Naive thymus-derived CD8-positive, alpha-beta T cell (primary cell): ENCODE measurements at regions not wholly inside any gene's neighbourhood (a gene's known extent, or its start where the extent isn't known, plus 50 kb on each side); places are given as distances from the start of the nearest gene placed in this dataset.
"Not testable (repeated sequence)": the region's sequence is repeated elsewhere in the genome, so short reads cannot be mapped to it uniquely, and the experiment has no call there.

Experiments
- ATAC-seq, 2 donors: fragments of 150-1000 bp; cut with Tn5 transposase in 1 of 2; sonication (Bioruptor Pico), chemical (Tn5 transposase) in 1 of 2; 1 replicate in 1 of 2; 2 replicates in 1 of 2; pipeline ENCODE4 v1.10.0; 2021; ENCODE audit warnings: mild to moderate bottlenecking in 2 of 2, moderate library complexity in 2 of 2
- POLR2A ChIA-PET: fragments of 350-600 bp; sonication (Branson Sonifier 250); formaldehyde crosslinking; loops from one replicate; lab custom pipeline; 2021; ENCODE audit warnings: antibody characterized with exemption; lab: Charles Lee
- DNase-seq, 10 donors: peaks; one replicate each; pipeline versions ENCODE4 v3.0.0 to v3.0.0-alpha.2; 2020 to 2022
- H3K27ac Mint-ChIP-seq, 10 donors: one replicate each; pipeline ENCODE4 v1.8.0; 2020 to 2022; ENCODE audit warnings: mild to moderate bottlenecking in 10 of 10, mixed read lengths in 10 of 10, moderate library complexity in 4 of 10, inconsistent platforms in 1 of 10
- H3K27me3 Mint-ChIP-seq, 5 donors: one replicate each; pipeline ENCODE4 v1.8.0; 2021 to 2022; ENCODE audit warnings: mixed read lengths in 5 of 5
- H3K36me3 Mint-ChIP-seq, 3 donors: one replicate each; pipeline ENCODE4 v1.8.0; 2020 to 2022; ENCODE audit warnings: mixed read lengths in 3 of 3, mild to moderate bottlenecking in 2 of 3, inconsistent platforms in 1 of 3
- H3K4me1 Mint-ChIP-seq, 4 donors: one replicate each; pipeline ENCODE4 v1.8.0; 2021 to 2022; ENCODE audit warnings: mixed read lengths in 4 of 4
- H3K4me3 Mint-ChIP-seq, 10 donors: one replicate each; pipeline ENCODE4 v1.8.0; 2020 to 2022; ENCODE audit warnings: mild to moderate bottlenecking in 10 of 10, mixed read lengths in 10 of 10, moderate library complexity in 6 of 10, inconsistent platforms in 1 of 10
- H3K9me3 Mint-ChIP-seq, 9 donors: one replicate each; pipeline ENCODE4 v1.8.0; 2020 to 2022; ENCODE audit warnings: mixed read lengths in 9 of 9, mild to moderate bottlenecking in 3 of 9, inconsistent platforms in 1 of 9, moderate library complexity in 1 of 9

DNA sequence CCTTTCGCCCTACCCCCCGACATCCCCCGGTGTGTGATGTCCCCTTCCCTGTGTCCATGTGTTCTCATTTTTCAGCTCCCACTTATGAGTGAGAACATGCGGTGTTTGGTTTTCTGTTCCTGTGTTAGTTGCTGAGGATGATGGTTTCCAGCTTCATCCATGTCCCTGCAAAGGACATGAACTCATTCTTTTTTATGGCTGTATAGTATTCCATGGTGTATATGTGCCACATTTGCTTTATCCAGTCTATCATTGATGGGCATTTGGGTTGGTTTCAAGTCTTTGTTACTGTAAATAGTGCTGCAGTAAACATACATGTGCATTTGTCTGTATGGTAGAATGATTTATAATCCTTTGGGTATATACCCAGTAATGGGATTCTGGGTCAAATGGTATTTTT is 392.1 kb downstream of the UTRN start:
- ATAC-seq, POLR2A ChIA-PET, H3K4me3 Mint-ChIP-seq, H3K27me3 Mint-ChIP-seq, DNase-seq: not testable (repeated sequence)
- Mint-ChIP-seq H3K4me1 (peaks cover 12 to 45% (median 18%) of the 10 kb centered on the region in 4 donors), H3K36me3 (peaks cover 30 to 69% (median 52%) of the 10 kb centered on the region in 3 donors), H3K27ac (peak overlapping the region in 2 of 10 donors; percentile 41 to 66), H3K9me3 (peaks cover 14 to 33% (median 20%) of the 10 kb centered on the region in 9 donors)

DNA sequence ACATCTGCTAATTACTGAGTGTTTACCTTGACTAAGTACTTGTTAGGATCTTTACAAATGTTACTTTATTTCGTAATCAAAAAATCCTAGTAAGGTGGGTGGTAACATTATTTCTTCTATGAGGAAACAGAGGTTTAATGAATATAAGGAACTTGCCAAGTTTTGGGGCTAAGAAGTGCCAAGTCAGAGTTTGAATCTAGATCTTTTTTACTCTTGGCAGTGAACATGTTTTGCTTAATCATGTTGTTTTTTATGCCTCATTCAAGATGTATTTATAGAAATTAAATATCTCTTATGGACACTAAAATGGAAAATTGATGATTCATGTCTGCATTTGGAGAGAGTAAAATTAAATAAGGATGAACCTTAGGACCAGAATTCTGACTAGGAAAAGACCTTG is 393.7 kb downstream of the UTRN start:
- peaks cover 10 to 32% (median 14%) of the 10 kb centered on the region in 4 donors for H3K4me1 Mint-ChIP-seq
- no peaks in the 10 kb centered on the region for H3K27me3 Mint-ChIP-seq
- POLR2A ChIA-PET = no interaction called here
- no peak overlapping the region for H3K4me3 Mint-ChIP-seq
- ATAC-seq = no peak
- peaks cover 28 to 68% (median 57%) of the 10 kb centered on the region in 3 donors for H3K36me3 Mint-ChIP-seq
- DNase-seq = no peak
- H3K27ac Mint-ChIP-seq = no peak overlapping the region
- H3K9me3 Mint-ChIP-seq = peaks cover 0 to 19% (median 14%) of the 10 kb centered on the region in 9 donors

DNA sequence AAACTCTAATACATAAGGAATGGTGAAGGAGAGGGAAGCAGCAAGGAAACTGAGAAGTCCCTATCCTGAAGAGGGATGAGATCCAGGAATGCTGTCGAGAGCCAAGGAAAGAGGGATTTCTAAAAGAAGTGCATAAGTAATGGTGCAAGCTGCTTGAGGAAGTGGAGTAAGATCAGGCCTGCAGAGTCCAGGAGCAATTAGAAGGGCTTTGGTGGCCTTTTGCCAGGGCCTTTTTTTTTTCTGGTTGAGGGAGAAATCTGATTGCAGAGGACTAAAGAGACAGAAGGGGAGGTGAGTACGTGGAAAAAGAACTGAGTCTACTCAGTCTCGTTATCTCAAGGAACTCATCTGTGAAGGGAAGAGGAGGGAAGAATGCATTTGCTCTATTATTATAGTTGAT is 396.2 kb downstream of the UTRN start:
- Mint-ChIP-seq H3K27ac (peak overlapping the region in 5 of 10 donors; percentile 30 to 56 (median 37)), H3K27me3 (no peaks in the 10 kb centered on the region), H3K4me3 (no peak overlapping the region), H3K36me3 (peaks cover 44 to 76% (median 74%) of the 10 kb centered on the region in 3 donors), H3K9me3 (peaks cover 4 to 41% (median 14%) of the 10 kb centered on the region in 9 donors), H3K4me1 (peaks cover 2 to 21% (median 9%) of the 10 kb centered on the region in 4 donors)
- no peak for DNase-seq
- ATAC-seq = no peak
- POLR2A ChIA-PET = no interaction called here

DNA sequence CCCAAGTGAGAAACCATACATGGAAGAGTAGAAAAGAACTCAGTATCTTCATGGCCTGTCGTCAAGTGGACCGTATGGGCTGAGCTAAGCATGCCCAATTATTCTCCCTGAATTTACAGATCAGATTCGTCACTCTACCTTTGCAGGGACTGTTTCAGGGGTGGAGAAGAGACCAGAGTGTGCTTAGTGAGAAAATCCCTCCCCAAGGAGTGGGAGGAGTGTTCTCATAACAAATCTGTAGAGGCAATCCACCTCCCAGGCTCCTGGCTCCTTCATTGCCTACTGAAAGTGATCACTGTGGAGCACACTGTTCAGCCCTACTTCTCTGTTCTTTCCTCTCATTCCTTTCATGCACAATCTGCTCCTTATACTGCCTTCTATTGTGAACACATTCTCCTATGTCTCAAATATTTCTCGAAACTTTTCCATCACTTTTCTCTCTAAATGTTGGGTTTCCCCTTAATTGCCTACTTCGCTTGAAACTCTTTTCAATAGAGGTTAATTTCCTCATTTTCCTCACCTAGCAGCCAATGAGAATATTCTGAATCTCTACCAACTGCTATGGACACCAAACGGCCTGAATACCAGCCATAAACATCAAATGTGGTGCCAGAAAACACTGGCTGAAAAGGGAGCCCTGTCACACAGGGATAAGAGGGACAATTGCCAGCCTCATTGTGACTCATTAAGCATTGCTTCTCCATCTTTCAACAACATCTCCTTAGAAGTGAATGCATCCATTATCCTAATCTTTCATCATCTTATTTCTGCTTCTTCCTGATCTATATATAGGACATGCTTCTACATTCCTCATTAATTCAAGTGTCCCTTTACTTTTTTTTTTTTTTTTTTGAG is 398.3 kb downstream of the UTRN start:
- Mint-ChIP-seq H3K4me1 (peaks cover 3 to 11% (median 9%) of the 10 kb centered on the region in 4 donors), H3K36me3 (peaks cover 64 to 81% (median 79%) of the 10 kb centered on the region in 3 donors), H3K4me3 (no peak overlapping the region), H3K27me3 (no peaks in the 10 kb centered on the region), H3K9me3 (peaks cover 13 to 62% (median 30%) of the 10 kb centered on the region in 9 donors), H3K27ac (peak overlapping the region in 1 of 10 donors; percentile 31)
- ATAC-seq = no peak
- POLR2A ChIA-PET = no interaction called here
- no peak for DNase-seq

DNA sequence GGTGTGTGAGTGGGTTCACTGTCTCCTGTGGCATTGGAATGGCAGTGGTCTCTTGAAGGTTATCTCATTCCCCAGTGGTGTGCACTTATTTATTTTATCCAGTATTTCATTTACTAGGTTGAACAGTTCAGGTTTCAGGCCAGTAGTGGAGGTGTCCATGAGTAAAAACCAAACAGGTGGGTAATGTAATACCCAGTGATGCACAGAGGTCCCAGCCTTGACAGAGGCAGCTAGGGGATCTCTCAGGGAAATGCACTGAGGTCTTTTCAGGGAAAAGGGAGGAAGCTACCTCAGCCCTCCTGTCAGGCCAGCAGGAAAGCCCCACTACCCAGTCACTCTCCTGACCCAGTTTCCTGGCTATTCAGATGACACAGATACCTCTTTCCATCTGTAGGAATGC is 403.6 kb downstream of the UTRN start:
- peaks cover 12 to 22% (median 16%) of the 10 kb centered on the region in 4 donors for H3K4me1 Mint-ChIP-seq
- POLR2A ChIA-PET = no interaction called here
- ATAC-seq (no peak), DNase-seq (no peak)
- peaks cover 12 to 62% (median 41%) of the 10 kb centered on the region in 9 donors for H3K9me3 Mint-ChIP-seq
- no peak overlapping the region for H3K4me3 Mint-ChIP-seq
- H3K36me3 Mint-ChIP-seq = peaks cover 54 to 74% (median 70%) of the 10 kb centered on the region in 3 donors
- H3K27ac Mint-ChIP-seq = no peak overlapping the region
- no peaks in the 10 kb centered on the region for H3K27me3 Mint-ChIP-seq

DNA sequence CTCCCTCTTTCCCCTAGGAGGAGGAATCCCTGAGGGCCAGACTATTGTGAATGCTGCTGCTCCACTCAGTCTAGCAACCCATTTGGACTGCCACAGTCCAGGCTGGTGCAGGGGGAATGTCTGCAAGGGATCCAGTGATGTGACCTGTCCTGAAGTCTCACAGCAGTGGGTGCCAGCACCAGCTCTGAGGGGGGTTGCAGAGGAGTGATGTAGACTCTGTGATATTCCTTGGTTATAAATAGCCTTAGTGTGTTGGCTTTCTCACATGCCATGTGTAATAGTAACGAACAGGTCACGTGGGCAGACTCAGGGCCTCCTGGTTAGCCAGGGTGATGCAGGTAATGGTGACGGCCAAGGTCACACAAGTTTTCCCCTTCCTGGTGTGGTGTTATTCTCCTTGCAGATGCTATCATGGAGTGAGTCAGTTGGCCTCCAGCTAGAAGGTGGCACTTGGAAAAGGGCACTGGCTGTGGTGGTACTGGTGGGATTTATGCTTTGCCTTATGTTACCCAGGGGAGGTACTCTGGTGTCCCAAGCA is 404.4 kb downstream of the UTRN start:
- H3K27ac Mint-ChIP-seq = no peak overlapping the region
- H3K27me3 Mint-ChIP-seq = no peaks in the 10 kb centered on the region
- POLR2A ChIA-PET = no interaction called here
- H3K4me3 Mint-ChIP-seq = no peak overlapping the region
- H3K9me3 Mint-ChIP-seq = peaks cover 12 to 57% (median 39%) of the 10 kb centered on the region in 9 donors
- DNase-seq (no peak), ATAC-seq (no peak)
- peaks cover 49 to 66% (median 62%) of the 10 kb centered on the region in 3 donors for H3K36me3 Mint-ChIP-seq
- peaks cover 17 to 30% (median 25%) of the 10 kb centered on the region in 4 donors for H3K4me1 Mint-ChIP-seq

DNA sequence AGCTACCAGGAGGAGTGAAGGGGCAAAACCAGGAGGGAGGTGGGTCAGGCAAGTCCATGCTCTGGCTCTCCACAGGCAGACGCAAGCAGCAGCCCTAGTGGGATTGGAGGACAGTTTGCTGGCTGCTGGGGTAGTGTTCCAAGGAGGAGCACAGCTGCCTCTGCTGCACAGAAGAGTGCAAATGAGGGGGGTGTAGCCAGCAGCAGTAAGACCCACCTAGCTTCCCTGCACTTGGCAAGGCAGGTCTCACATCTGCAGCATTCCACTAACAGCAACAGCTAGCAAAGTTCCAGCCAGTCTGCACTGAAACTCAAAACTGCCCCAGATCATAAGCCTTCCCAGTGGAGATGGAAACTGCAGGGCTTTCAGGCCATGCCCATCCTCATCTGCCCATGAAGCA is 405.0 kb downstream of the UTRN start:
- H3K4me3 Mint-ChIP-seq = no peak overlapping the region
- POLR2A ChIA-PET = no interaction called here
- peak overlapping the region in 1 of 10 donors; percentile 70 for H3K27ac Mint-ChIP-seq
- H3K9me3 Mint-ChIP-seq = peaks cover 12 to 52% (median 38%) of the 10 kb centered on the region in 9 donors
- DNase-seq (no peak), ATAC-seq (no peak)
- peaks cover 45 to 62% (median 58%) of the 10 kb centered on the region in 3 donors for H3K36me3 Mint-ChIP-seq
- H3K27me3 Mint-ChIP-seq = no peaks in the 10 kb centered on the region
- H3K4me1 Mint-ChIP-seq = peaks cover 17 to 34% (median 28%) of the 10 kb centered on the region in 4 donors

DNA sequence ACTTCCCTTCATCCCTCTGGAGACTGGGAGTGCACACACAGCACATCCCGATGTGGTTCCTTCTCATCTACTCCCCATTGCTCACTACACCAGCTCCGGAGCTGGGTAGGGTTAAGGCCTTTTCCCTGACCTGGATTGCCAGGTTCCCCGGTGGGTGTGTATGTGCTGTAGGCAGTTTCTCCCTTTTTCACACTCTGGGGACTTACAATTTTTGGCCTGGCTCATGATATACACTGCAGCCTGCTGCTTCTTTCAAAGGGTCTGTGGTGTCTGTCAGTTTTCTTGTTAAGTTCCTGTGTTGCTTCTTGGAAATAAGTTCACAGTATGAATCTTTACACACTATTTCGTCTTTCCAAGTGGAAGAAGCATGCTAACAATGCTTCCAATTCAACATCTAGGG is 405.5 kb downstream of the UTRN start:
- H3K4me1 Mint-ChIP-seq = peaks cover 17 to 34% (median 28%) of the 10 kb centered on the region in 4 donors
- peaks cover 12 to 47% (median 34%) of the 10 kb centered on the region in 9 donors for H3K9me3 Mint-ChIP-seq
- no peak overlapping the region for H3K4me3 Mint-ChIP-seq
- H3K27me3 Mint-ChIP-seq = no peaks in the 10 kb centered on the region
- POLR2A ChIA-PET = no interaction called here
- H3K36me3 Mint-ChIP-seq = peaks cover 40 to 56% (median 53%) of the 10 kb centered on the region in 3 donors
- peak overlapping the region in 3 of 10 donors; percentile 11 to 38 (median 17) for H3K27ac Mint-ChIP-seq
- ATAC-seq (no peak), DNase-seq (no peak)

DNA sequence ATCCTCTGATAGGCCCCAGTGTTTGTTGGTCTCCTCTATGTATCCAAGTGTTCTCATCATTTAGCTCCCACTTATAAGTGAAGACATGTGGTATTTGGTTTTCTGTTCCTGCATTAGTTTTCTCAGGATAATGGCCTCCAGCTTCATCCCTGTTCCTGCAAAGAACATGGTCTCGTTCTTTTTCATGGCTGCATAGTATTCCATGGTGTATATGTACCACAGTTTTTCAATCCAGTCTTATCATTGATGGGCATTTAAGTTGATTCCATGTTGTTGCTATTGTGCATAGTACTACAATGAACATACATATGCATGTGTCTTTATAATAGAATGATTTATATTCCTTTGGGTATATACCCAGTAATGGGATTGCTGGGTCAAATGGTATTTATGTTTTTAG is 406.9 kb downstream of the UTRN start:
- H3K4me1 Mint-ChIP-seq = peaks cover 19 to 47% (median 31%) of the 10 kb centered on the region in 4 donors
- H3K27me3 Mint-ChIP-seq, ATAC-seq, DNase-seq, POLR2A ChIA-PET, H3K27ac Mint-ChIP-seq: not testable (repeated sequence)
- peaks cover 1 to 33% (median 22%) of the 10 kb centered on the region in 9 donors for H3K9me3 Mint-ChIP-seq
- H3K4me3 Mint-ChIP-seq = peak overlapping the region in 1 of 10 donors; percentile 4
- peaks cover 26 to 42% (median 40%) of the 10 kb centered on the region in 3 donors for H3K36me3 Mint-ChIP-seq

DNA sequence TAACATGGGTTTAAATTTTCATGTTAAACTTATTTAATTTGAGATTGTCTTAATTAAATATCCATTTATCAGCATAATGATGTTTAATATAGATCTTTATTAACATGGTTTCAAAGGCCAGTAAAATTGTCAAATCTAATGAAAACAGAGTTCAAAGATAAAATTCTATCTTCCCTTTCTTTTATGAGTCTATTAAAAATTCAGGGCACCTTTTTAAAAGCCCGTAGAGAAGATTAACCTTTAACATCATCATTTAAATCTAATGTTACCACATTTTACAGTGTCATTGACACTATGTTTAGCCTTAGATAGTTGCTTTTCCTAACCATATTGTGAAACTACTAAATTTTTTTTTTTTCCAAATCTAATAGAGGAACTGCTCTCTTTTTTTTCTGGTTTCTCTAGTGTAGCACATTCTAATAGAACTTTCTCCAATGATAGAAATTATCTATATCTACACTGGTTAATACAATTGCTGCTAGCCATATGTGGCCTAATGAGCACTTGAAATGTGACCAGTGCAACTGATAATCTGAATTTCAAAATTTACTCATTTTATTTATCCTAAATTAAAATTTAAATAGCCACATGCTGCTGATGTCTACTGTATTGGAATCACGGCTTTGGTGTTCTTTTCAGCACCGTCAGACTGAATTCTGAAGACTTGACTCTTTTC is 410.9 kb downstream of the UTRN start:
- H3K27me3 Mint-ChIP-seq = no peaks in the 10 kb centered on the region
- H3K4me1 Mint-ChIP-seq = peaks cover 16 to 48% (median 35%) of the 10 kb centered on the region in 4 donors
- no peak for DNase-seq
- POLR2A ChIA-PET = no interaction called here
- peaks cover 0 to 16% (median 9%) of the 10 kb centered on the region in 9 donors for H3K9me3 Mint-ChIP-seq
- H3K36me3 Mint-ChIP-seq = peaks cover 11 to 23% (median 21%) of the 10 kb centered on the region in 3 donors
- no peak for ATAC-seq
- H3K4me3 Mint-ChIP-seq = no peak overlapping the region
- H3K27ac Mint-ChIP-seq = no peak overlapping the region

DNA sequence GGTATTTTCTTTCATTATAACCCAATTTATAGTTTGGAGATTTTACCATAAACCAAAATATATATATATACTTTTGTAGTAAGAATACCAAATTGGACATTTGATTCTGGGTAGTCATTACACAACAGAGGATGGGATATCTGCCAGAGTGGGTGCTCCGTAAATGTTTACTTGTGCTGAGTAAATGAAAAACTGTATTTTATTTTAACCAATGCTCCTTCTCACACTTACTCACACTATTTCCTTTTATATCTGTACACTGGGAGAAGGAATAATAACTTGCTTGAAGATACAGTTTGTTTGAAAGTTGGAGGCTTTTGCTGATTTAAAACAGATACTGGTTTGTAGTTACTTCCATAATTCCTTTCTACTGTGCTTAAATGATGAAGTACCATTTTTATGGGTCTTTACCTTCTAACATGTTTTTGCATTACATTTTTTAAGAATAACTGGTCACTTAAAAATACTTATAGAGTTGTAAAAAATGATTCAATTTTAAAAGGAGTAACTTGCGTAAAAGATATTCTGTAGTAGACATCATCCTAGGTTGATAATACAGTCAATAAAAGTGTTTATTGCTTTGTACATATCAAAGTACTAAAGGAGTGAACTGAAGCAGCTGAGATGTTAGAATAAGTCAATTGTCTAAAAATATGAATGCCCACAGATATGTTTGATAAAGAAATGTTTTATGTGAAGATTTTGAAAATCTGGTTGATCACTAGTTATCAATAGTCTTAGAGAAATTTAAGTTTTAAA is 411.7 kb downstream of the UTRN start:
- H3K4me1 Mint-ChIP-seq = peaks cover 13 to 48% (median 34%) of the 10 kb centered on the region in 4 donors
- POLR2A ChIA-PET = no interaction called here
- H3K36me3 Mint-ChIP-seq = peaks cover 4 to 25% (median 19%) of the 10 kb centered on the region in 3 donors
- peaks cover 0 to 9% (median 4%) of the 10 kb centered on the region in 9 donors for H3K9me3 Mint-ChIP-seq
- no peaks in the 10 kb centered on the region for H3K27me3 Mint-ChIP-seq
- DNase-seq = no peak
- ATAC-seq = no peak
- peak overlapping the region in 6 of 10 donors; percentile 2 to 47 (median 13) for H3K4me3 Mint-ChIP-seq
- peak overlapping the region in 7 of 10 donors; percentile 1 to 77 (median 51) for H3K27ac Mint-ChIP-seq

DNA sequence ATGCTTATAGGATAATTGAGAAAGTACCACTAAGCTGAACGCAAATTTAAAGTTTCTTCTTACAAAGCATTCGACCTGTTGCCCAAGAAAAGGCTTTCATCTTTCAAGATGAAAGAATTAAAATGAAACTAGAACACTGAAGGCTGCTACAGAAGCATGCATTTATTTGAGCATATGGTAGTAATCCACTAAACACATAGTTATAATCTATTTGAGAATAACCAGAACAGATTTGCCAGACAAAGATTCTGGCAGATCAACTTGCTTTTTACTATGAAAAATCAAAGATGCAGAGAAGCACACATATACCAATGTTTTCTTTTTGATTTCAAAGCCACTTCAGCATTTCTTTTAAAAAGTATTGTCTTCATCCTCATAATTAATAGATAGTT is 412.2 kb downstream of the UTRN start:
- peaks cover 0 to 21% (median 14%) of the 10 kb centered on the region in 3 donors for H3K36me3 Mint-ChIP-seq
- DNase-seq (peak in 3 of 10 donors; percentile 8 to 29 (median 9)), ATAC-seq (peak in 1 of 2 donors; percentile 42)
- H3K27me3 Mint-ChIP-seq = no peaks in the 10 kb centered on the region
- H3K27ac Mint-ChIP-seq = peak overlapping the region in 6 of 10 donors; percentile 1 to 73 (median 31)
- H3K4me3 Mint-ChIP-seq = peak overlapping the region in 6 of 10 donors; percentile 2 to 47 (median 13)
- POLR2A ChIA-PET = no interaction called here
- peaks cover 12 to 48% (median 32%) of the 10 kb centered on the region in 4 donors for H3K4me1 Mint-ChIP-seq
- peaks cover 0 to 6% (median 0%) of the 10 kb centered on the region in 9 donors for H3K9me3 Mint-ChIP-seq
